OCI-LY7 (cell line): ENCODE measurements at regions not wholly inside any gene's neighbourhood (a gene's known extent, or its start where the extent isn't known, plus 50 kb on each side); places are given as distances from the start of the nearest gene placed in this dataset.

Experiments used
- EZH2phosphoT487 ChIP-seq: fragments of 200-600 bp; sonication (generic); IDR thresholded peaks from 2 replicates; pipeline ENCODE4 v1.6.1; 2018; ENCODE audit warnings: low read depth, borderline replicate concordance, mild to moderate bottlenecking, mixed run types, antibody characterized with exemption, low read length, moderate library complexity, mixed read lengths
- TF ChIP-seq, protein P1 (sequence below): fragments of 200-600 bp; sonication (generic); conservative IDR thresholded peaks from 2 replicates; pipeline ENCODE4 v1.5.1; 2014; ENCODE audit warnings: mild to moderate bottlenecking, antibody characterized with exemption, low read length, moderate library complexity, mixed read lengths

DNA sequence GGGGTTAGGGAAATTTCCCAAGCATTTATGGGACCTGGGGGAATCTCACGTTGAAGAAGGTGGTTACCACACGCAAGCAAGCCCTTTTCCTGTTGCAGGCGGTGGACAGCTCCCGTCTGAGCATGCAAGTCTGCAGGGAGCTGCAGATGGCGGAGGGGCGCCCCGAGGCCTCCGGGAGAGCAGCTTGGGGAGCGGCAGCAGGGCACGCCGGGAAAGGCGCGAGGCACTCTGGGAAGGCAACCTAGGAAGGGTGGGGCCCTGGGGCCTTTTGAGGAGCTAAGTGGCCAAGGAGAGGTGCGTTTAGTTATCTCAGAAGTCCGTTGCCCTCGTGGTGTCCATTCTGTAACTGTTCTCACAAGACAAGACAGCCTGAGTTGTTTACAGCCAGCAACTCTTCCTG, 57.0 kb upstream of the SLC25A4 start:
- no peak for TF ChIP-seq EZH2phosphoT487
- TF ChIP-seq, protein P1, sequence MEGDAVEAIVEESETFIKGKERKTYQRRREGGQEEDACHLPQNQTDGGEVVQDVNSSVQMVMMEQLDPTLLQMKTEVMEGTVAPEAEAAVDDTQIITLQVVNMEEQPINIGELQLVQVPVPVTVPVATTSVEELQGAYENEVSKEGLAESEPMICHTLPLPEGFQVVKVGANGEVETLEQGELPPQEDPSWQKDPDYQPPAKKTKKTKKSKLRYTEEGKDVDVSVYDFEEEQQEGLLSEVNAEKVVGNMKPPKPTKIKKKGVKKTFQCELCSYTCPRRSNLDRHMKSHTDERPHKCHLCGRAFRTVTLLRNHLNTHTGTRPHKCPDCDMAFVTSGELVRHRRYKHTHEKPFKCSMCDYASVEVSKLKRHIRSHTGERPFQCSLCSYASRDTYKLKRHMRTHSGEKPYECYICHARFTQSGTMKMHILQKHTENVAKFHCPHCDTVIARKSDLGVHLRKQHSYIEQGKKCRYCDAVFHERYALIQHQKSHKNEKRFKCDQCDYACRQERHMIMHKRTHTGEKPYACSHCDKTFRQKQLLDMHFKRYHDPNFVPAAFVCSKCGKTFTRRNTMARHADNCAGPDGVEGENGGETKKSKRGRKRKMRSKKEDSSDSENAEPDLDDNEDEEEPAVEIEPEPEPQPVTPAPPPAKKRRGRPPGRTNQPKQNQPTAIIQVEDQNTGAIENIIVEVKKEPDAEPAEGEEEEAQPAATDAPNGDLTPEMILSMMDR: no peak
